H1 (cell line): ENCODE measurements at regions not wholly inside any gene's neighbourhood (a gene's known extent, or its start where the extent isn't known, plus 50 kb on each side); places are given as distances from the start of the nearest gene placed in this dataset.

ENCODE experiments used
- BACH1 ChIP-seq: IDR thresholded peaks from 2 replicates; pipeline ENCODE4 v1.6.1; 2012; ENCODE audit warnings: low read length, improper control_type of control experiment
- HDAC6 ChIP-seq: IDR thresholded peaks from one replicate; pipeline ENCODE4 v1.7.1; 2012; ENCODE audit warnings: low read depth, mild to moderate bottlenecking, inconsistent platforms, low read length, moderate library complexity
- JUND ChIP-seq: IDR thresholded peaks from 2 replicates; pipeline ENCODE4 v1.6.1; 2011; ENCODE audit warnings: mild to moderate bottlenecking, improper control_type of control experiment, low read length
- KDM5A ChIP-seq: fragments of 200-600 bp; IDR thresholded peaks from 2 replicates; pipeline ENCODE4 v1.7.1; 2012; ENCODE audit warnings: mild to moderate bottlenecking, low read length, inconsistent platforms, mixed read lengths
- POLR2A ChIP-seq, 2 experiments: IDR thresholded peaks; 1 replicate in 1 of 2; 2 replicates in 1 of 2; pipeline ENCODE4 v1.6.1; 2011; ENCODE audit warnings: low read depth in 2 of 2, low read length in 2 of 2, mild to moderate bottlenecking in 2 of 2; ENCODE audit errors: control extremely low read depth in 1 of 2
- RAD21 ChIP-seq, 2 experiments: IDR thresholded peaks in 1 of 2; conservative IDR thresholded peaks in 1 of 2; 2 replicates each; pipeline ENCODE4 v1.6.1; 2011; ENCODE audit warnings: low read depth in 2 of 2, low read length in 2 of 2, improper control_type of control experiment in 1 of 2, inconsistent platforms in 1 of 2, mild to moderate bottlenecking in 1 of 2, moderate library complexity in 1 of 2
- TF ChIP-seq, protein P1 (sequence below): fragments of 300-600 bp; sonication (generic); IDR thresholded peaks from 2 replicates; pipeline ENCODE4 v1.7.1; 2012; ENCODE audit warnings: low read length, moderate library complexity, mild to moderate bottlenecking, inconsistent platforms; ENCODE audit not compliant: insufficient replicate concordance
- TF ChIP-seq, protein P2 (sequence below), 3 experiments: IDR thresholded peaks; 1 replicate in 2 of 3; 2 replicates in 1 of 3; pipeline versions ENCODE4 v1.5.1 to v1.6.1; 2011; ENCODE audit warnings: low read length in 3 of 3, mild to moderate bottlenecking in 3 of 3, inconsistent platforms in 2 of 3, low read depth in 1 of 3, moderate library complexity in 1 of 3; ENCODE audit not compliant: insufficient read depth in 1 of 3; ENCODE audit errors: control extremely low read depth in 1 of 3
- TF ChIP-seq, protein P3 (sequence below): IDR thresholded peaks from 2 replicates; pipeline ENCODE4 v1.6.1; 2012; ENCODE audit warnings: inconsistent platforms

DNA sequence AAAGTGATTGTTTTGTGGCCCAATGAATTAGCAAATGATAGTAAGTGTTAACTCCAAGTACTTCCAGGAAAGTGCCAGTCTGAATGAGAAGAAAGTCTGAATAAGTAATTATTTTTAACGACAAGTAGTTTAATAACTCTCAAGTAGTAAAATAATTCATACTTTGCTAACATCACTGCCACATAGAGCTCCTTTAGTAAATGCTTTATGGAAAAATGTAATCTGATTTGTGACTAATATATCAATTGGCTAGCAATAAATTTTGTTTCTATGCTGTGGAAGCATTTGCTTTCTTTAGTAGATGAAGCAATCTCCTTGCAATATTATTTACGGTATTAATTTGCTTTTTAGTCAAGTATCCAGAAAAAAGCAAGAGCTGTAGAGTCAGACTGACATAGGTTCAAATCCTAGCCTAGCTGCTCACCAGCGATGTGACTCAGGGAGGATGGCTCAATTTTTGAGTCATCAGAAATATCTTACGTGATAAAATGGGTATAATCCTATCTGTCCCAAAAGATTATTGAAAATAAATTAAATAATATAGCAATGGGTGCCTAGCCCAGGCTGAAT lies 329.3 kb downstream of the FGFR2 start (continued):
- TF ChIP-seq, protein P1, sequence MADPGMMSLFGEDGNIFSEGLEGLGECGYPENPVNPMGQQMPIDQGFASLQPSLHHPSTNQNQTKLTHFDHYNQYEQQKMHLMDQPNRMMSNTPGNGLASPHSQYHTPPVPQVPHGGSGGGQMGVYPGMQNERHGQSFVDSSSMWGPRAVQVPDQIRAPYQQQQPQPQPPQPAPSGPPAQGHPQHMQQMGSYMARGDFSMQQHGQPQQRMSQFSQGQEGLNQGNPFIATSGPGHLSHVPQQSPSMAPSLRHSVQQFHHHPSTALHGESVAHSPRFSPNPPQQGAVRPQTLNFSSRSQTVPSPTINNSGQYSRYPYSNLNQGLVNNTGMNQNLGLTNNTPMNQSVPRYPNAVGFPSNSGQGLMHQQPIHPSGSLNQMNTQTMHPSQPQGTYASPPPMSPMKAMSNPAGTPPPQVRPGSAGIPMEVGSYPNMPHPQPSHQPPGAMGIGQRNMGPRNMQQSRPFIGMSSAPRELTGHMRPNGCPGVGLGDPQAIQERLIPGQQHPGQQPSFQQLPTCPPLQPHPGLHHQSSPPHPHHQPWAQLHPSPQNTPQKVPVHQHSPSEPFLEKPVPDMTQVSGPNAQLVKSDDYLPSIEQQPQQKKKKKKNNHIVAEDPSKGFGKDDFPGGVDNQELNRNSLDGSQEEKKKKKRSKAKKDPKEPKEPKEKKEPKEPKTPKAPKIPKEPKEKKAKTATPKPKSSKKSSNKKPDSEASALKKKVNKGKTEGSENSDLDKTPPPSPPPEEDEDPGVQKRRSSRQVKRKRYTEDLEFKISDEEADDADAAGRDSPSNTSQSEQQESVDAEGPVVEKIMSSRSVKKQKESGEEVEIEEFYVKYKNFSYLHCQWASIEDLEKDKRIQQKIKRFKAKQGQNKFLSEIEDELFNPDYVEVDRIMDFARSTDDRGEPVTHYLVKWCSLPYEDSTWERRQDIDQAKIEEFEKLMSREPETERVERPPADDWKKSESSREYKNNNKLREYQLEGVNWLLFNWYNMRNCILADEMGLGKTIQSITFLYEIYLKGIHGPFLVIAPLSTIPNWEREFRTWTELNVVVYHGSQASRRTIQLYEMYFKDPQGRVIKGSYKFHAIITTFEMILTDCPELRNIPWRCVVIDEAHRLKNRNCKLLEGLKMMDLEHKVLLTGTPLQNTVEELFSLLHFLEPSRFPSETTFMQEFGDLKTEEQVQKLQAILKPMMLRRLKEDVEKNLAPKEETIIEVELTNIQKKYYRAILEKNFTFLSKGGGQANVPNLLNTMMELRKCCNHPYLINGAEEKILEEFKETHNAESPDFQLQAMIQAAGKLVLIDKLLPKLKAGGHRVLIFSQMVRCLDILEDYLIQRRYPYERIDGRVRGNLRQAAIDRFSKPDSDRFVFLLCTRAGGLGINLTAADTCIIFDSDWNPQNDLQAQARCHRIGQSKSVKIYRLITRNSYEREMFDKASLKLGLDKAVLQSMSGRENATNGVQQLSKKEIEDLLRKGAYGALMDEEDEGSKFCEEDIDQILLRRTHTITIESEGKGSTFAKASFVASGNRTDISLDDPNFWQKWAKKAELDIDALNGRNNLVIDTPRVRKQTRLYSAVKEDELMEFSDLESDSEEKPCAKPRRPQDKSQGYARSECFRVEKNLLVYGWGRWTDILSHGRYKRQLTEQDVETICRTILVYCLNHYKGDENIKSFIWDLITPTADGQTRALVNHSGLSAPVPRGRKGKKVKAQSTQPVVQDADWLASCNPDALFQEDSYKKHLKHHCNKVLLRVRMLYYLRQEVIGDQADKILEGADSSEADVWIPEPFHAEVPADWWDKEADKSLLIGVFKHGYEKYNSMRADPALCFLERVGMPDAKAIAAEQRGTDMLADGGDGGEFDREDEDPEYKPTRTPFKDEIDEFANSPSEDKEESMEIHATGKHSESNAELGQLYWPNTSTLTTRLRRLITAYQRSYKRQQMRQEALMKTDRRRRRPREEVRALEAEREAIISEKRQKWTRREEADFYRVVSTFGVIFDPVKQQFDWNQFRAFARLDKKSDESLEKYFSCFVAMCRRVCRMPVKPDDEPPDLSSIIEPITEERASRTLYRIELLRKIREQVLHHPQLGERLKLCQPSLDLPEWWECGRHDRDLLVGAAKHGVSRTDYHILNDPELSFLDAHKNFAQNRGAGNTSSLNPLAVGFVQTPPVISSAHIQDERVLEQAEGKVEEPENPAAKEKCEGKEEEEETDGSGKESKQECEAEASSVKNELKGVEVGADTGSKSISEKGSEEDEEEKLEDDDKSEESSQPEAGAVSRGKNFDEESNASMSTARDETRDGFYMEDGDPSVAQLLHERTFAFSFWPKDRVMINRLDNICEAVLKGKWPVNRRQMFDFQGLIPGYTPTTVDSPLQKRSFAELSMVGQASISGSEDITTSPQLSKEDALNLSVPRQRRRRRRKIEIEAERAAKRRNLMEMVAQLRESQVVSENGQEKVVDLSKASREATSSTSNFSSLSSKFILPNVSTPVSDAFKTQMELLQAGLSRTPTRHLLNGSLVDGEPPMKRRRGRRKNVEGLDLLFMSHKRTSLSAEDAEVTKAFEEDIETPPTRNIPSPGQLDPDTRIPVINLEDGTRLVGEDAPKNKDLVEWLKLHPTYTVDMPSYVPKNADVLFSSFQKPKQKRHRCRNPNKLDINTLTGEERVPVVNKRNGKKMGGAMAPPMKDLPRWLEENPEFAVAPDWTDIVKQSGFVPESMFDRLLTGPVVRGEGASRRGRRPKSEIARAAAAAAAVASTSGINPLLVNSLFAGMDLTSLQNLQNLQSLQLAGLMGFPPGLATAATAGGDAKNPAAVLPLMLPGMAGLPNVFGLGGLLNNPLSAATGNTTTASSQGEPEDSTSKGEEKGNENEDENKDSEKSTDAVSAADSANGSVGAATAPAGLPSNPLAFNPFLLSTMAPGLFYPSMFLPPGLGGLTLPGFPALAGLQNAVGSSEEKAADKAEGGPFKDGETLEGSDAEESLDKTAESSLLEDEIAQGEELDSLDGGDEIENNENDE = no peak
- TF ChIP-seq KDM5A (no peak), HDAC6 (no peak), POLR2A (IDR thresholded peaks at IDR 0.05; ENCODE audit: control extremely low read depth in 1 of 2, low read depth in 2 of 2, low read length in 2 of 2) (no peak), RAD21 (IDR thresholded peaks at IDR 0.05 in 1 of 2, conservative IDR thresholded peaks at IDR 0.05 in 1 of 2; ENCODE audit: low read depth in 2 of 2, low read length in 2 of 2) (no peak), JUND (no peak), BACH1 (no peak)
- TF ChIP-seq, protein P2, sequence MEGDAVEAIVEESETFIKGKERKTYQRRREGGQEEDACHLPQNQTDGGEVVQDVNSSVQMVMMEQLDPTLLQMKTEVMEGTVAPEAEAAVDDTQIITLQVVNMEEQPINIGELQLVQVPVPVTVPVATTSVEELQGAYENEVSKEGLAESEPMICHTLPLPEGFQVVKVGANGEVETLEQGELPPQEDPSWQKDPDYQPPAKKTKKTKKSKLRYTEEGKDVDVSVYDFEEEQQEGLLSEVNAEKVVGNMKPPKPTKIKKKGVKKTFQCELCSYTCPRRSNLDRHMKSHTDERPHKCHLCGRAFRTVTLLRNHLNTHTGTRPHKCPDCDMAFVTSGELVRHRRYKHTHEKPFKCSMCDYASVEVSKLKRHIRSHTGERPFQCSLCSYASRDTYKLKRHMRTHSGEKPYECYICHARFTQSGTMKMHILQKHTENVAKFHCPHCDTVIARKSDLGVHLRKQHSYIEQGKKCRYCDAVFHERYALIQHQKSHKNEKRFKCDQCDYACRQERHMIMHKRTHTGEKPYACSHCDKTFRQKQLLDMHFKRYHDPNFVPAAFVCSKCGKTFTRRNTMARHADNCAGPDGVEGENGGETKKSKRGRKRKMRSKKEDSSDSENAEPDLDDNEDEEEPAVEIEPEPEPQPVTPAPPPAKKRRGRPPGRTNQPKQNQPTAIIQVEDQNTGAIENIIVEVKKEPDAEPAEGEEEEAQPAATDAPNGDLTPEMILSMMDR (IDR thresholded peaks at IDR 0.05; ENCODE audit: control extremely low read depth in 1 of 3, insufficient read depth in 1 of 3, low read depth in 1 of 3, low read length in 3 of 3) = no peak
- TF ChIP-seq, protein P3, sequence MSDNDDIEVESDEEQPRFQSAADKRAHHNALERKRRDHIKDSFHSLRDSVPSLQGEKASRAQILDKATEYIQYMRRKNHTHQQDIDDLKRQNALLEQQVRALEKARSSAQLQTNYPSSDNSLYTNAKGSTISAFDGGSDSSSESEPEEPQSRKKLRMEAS = no peak
